HG03442 (cell line): ENCODE measurements at regions not wholly inside any gene's neighbourhood (a gene's known extent, or its start where the extent isn't known, plus 50 kb on each side); places are given as distances from the start of the nearest gene placed in this dataset.
"Not testable (repeated sequence)": the region's sequence is repeated elsewhere in the genome, so short reads cannot be mapped to it uniquely, and the experiment has no call there.

ENCODE experiments used
- ATAC-seq: cut with Tn5 transposase; IDR thresholded peaks from one replicate; pipeline ENCODE4 v1.9.1; 2021; ENCODE audit warnings: mild to moderate bottlenecking, moderate library complexity; ENCODE audit not compliant: unreplicated experiment

DNA sequence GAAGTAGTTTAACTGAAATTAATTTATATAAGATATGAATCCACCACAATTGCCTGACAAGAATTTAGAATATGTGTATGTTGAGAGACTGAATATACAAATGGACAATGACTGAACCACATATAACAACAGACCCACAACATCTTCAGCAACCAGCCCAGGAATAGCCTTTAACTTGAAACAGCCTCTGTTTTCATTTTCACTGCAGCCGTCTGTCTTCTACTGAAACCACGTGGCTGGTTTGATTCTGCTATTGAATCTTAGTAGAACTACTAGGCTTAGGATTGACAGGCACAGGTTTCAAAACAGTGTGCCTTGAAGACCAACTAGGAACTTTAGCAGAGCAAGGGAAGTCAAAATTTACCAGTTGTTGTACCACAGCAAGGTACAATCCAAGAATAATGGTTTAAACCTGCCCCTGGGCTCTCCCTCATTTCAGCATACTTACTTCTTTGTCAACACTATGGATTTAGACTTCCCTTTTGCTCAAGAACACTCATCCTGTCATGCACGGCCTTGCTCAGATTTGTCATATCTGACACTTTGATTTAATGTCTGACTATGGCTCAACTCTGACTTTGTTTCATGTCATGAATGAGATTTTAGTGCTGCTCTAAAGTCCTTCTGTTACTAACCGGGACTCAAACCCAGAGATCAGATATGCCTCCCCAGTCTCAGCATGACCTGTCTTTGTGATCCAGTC is 355.0 kb downstream of the KIF2B start:
- ATAC-seq = no peak

DNA sequence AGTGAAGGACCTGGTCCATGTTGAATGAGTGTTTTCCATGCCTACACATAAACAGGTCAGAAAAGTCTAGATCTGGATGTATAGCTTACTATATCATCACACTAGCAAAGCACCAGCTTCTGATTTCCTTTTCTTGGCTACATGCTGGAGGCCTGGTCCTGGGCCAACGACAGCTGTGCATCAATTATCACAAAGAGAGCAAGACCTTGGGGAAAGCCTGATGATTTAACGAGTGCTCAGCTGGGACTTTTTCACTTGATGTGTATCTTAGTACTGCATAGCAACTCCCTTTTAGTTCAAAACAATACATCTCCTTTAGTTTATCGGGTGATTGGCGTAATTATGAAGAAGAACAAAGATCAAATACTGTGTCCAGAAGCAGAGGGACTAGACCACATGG is 358.2 kb downstream of the KIF2B start:
- no peak for ATAC-seq

DNA sequence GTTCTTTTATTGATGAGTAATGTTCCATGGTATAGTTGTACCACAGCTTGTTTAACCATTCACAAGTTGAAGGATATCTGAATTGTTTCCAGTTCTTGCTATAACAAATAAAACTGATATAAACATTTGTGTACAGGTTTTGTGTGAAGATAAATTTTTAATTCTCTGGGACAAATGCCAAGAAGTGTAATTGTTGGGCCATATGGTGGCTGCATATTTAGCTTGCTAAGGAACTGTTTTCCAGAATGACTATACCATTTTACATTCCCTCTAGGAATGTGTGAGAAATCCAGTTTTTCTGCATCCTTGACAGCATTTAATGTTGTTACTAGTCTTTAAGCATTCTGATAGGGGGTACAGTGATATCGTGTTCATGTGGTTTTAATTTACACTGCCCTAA is 368.5 kb downstream of the KIF2B start:
- ATAC-seq = no peak

DNA sequence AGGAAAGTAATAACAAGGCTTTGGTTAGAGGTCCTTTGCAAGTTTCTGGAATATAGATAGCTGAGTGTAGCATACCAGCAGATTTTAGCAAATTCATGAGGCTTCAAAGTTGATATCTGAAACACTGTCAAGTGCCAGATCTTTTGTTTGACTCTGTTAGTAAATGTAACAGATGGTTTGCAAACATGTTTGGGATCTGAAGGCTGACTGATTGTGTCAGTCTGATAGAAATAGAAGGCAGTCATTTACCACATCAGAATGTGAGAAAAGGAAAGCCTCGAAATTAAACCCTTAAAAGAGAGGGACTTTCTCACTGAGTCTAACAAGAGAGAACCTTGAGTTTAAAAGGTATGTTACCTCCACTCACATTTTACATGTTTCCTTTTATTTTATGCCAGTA is 371.5 kb downstream of the KIF2B start:
- ATAC-seq = no peak

DNA sequence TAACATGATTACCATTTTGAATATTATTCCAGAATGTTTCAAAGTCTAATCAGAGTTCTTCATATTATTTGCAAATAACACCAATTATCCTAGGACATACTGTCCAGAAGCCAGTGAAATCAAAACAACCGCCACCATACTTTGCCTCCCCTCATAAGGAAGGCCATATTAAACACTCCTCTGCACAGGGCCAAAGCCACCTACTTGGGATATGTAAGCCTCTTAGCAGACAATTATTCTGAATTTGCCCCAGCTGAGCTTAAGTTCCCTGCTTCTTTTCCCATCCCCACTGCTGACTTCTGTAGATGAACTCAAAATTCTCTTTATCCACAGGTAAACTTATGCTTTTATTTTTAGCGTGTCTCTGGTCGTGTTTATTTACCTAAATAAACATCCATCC is 374.0 kb downstream of the KIF2B start:
- no peak for ATAC-seq

DNA sequence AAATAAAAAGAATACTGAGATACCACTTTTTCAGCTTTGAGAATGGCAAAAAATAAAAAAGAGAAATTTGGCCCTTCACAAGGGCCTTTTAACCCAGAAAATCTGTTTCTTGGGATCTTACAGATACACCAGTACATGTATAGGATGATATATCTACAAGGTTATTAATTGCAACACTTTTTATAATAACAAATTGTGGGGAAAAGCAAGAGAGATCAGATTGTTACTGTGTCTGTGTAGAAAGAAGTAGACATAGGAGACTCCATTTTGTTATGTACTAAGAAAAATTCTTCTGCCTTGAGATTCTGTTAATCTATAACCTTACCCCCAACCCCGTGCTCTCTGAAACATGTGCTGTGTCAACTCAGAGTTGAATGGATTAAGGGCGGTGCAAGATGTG is 378.7 kb downstream of the KIF2B start:
- ATAC-seq = not testable (repeated sequence)

DNA sequence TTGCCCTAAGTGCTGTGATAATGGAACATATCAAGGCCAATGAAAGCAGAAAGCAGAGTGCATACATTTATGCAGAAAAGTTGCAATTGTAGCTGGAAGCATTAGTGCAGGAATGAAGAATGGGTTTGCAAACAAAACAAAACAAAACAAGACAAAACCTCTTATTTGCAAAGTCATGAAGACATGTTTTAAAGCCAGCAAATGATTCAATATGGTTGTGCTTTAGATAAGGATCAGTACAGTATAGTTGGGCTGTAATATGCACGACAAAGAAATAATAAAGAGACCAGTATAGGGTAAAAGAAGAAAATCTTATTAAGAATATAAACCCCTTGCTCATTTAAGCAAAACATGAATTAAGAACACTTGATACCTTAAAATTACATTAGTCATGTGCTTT is 398.1 kb downstream of the KIF2B start:
- ATAC-seq = no peak

DNA sequence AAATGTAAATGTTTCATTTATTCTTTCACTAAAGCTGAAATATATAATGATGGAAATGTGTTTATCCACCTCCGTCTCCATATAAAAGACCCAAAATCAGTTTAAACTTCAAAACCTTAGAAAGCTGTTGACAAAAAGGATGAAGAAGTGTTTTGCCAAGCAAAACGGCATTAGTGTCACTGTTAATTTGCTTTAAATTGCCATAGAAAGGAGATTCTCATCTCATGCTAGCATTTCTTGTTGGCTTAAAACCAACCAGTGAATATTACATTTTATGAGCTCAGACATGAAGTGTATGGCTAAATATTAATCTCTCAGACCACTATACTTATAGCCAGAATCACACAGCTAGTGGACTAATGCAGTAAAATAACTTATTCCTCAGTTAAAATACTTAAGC is 398.8 kb downstream of the KIF2B start:
- ATAC-seq = no peak

DNA sequence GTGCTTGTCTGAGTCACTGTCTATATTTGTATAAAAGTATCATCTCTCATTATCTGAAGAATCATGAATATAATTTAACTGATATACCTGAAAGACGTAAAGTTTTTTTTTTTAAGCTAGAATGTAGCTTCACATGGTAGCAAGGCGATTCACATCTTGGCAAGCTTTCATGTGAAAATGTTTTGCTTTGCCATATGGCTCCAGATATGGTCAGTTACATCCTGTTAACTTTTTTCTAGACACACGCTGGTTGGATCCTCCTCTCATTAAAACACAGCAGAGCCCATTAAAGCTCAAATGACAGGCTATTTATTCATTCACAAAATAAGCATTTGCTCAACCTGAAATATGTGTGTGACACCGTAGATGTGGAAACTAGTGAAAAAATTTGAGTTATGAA is 412.8 kb downstream of the KIF2B start:
- ATAC-seq = no peak

DNA sequence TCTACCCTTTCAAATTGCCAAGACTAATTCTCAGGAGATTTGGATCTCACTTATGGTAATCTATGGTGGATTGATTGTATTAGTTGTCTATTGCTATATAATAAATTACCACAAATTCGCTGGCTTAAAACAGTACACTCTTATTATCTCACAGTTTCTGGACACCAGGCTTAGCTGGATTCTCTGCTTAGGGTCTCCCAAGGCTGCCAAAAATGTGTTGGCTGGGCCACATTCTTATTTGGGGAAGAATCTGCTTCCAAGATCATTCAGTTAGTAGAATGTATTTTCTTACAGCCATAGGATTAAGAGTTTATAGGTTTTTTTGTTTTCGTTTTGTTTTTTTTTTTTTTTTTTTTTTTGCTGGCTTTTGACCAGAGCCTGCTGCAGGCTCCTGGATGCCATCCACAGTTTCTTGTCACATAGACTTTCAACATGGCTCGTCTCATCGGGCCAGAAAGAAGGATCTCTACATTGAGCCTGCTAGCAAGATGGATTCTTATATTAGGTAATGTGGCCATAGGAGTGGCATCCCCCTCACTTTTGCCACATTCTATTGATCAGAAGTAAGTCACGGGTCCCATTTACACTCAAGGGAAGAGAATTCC is 415.3 kb downstream of the KIF2B start:
- no peak for ATAC-seq

DNA sequence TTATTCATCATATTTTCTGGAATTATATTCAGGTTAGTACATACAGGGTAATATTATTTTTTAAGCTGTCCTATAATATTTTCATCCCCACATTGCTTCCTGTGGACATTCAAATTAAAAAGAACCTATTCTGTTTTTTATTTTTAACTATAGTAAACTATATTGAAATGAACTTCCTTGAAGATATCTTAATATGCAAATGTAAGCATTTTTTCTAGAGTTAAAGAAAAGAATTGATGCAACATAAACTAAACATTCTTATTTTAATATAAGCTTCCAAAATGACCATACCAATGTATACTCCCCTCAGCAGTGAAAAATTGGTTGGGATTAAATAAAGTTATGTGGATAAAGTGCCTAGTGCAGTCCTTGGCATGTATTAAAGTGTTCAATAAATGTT is 416.6 kb downstream of the KIF2B start:
- ATAC-seq = no peak

DNA sequence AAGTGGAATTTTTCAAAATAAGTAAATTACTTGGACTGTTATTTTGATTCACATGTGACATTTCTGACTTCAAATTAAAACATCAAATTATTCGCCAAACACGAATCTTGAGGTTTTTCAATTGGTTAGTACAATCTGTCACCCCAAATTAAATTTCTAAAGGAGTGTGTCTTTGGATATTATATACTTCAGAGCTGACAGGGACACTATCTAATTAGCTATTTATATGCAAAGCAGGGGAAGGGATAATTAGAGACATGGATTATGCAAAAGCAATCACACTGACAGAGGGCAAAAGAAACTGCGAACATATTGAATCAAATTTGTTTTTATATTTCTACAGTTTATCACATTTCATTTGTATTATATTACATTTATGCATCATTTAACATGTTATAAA is 433.0 kb downstream of the KIF2B start:
- no peak for ATAC-seq

DNA sequence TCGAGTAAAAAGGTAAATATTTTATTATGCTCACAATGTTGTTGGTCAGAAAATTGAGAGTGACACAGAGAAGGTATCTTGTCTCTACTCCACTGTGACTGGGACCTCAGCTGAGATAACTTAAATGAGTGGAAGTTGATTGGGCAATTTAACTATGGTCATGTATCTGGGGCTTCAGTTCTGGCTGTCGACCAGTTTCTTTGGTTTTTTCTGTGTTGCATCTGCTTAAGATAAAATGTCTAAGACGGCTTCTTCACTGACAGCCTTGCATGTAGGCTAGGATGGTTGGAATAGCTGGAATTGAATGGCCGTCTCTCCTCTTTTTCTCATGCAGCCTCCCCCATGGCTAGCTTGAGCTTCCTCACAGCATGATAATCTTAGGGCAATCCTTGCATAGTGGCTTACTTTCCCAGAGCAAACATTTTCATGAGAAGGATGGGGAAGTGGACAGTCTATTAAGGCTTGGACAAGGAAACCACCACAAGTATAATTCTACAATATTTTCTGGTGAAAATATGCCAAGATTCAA is 433.7 kb downstream of the KIF2B start:
- ATAC-seq = no peak

DNA sequence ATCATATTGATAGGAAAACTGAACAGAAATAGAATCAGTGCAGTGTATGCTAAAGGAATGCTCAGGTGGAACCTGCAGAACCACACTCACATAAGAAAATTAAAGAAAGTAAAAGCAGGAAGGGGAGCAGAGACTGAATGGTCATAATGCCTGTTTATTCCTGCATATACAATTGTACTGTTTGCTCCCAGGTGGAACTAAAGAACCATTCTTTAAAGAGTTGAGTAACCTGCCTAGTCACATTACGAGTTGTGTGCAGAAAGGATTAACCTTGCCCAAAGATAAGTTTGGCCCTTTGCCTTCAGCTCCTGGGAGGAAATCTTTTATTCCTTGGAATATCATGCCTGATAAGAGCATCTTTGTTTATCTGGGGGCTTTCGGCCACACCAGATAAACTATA is 434.7 kb downstream of the KIF2B start:
- no peak for ATAC-seq

DNA sequence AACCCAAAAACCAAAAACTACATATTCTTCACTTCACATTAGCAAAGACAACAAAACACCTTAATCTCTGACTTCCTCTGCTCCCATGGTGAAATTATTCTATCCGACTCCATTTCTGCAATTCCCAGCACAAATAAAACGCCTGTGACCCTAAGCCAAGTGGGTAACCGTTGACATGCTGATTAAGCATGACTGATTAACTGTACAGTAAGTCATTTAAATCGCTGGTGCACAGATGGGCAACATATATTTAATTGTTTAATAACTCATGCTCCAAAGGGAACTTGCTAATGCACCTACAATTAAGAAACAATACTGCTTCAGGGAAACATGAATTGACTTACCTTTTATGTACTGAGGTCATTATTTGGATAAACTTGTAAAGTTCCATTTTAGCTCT is 436.7 kb downstream of the KIF2B start:
- no peak for ATAC-seq

DNA sequence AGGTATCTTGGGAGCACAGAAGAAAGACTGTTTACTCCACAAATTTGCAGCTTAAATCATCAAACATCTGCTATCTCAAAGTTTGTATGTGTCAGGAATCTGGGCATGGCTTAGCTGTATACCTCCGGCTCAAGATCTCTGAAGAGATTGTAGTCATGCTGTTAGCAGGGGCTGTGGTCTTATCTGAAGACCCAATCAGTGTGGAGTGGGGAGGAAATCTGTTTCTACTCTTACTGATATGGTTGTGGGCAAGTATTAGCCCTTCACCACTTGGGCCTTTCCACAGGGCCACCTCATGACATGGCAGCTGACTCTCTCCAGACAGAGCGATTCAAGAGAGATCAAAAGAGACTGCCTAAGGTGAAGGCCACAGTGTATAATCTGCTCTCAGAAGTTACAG is 438.7 kb downstream of the KIF2B start:
- ATAC-seq = no peak

DNA sequence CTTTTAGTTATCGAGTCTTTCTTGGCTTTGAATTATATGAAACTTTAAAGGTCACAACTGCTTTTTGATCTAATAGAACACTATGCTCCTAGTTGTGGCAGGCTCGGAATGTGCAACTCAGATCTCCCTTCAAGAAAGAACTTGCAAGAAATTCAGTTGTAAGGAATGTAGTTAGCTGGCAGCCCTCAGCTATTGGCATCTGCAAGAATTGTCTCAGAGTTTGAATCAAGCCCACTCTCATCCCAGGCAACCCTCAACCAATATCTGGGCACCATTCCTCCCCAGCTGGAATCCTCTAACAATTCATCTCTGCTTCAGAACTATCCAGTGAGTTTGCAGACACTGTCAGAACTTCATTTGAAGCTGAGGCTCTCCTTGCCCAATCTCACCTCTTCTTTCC is 447.2 kb downstream of the KIF2B start:
- no peak for ATAC-seq

DNA sequence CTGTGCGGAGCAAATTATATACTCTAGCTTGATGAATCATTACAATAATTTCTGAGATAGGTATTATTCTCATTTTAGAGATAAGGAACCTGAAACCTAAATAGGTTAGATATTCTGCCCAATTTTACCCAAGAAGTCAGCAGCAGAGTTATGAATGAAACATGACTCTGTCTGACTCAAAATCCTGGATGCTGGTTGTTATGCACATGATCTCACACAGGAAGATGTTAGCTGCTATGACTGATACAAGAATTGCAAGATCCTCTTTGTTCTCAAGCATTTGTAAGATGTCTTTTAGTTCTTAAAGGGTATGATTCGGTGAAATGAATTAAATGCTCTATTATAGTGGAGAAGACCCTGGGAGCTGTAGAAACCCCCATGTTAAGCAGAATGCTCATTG is 447.8 kb downstream of the KIF2B start:
- ATAC-seq = no peak

DNA sequence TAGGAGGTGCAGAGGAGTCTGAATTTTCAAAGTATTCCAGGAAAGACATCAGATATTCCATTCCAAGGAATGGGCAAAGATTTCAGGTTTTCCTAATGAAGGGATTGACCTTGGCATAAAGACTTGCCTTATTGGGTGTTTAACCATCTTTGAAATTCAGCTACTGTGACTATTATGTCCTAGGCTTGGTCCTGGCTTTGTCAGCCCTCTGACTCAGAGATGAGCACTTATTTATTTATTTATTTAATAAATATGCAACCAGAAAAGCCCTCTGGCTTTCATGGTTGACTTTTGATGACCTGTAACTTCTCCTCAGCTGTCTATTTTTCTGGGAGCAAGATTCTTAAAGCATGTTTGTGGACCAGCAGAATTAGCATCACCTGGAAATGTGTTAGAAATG is 455.1 kb downstream of the KIF2B start:
- no peak for ATAC-seq

DNA sequence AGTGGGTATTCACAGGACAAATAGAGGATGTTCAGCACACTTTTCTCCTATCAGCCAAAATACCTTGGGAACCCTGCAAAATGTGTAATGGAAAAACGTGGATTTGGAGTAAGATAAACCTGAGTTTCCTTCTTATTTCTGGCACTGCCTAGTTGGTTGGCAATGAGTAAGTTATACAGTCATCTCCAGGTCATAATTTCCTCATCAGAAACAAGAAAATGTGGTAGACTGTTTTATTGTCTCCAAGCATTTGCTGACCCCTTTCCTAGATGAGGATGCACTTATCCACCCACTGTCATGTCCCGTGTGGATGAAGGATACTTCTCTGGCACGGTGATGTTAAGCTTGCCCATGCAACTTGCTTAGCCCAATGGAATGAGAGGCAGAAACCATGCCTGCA is 458.0 kb downstream of the KIF2B start:
- no peak for ATAC-seq

DNA sequence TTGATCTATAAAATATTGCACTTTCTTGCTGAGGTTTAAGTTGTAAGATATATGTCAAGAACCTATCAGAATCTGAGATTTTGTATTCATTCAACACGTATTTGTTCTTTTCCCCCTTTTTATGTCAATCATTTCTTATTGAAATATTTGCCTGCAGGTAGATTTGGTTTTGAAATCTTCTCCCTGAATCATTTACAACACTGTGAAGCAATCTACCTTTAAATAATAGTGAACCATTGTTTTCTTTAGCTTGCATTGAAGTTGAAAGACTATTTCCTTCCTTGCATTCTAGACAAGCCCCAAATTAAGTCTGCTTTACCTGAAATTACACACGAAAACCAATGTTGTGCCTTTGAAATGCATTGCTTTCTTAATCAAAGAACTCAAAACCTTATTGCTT is 460.2 kb downstream of the KIF2B start:
- no peak for ATAC-seq

DNA sequence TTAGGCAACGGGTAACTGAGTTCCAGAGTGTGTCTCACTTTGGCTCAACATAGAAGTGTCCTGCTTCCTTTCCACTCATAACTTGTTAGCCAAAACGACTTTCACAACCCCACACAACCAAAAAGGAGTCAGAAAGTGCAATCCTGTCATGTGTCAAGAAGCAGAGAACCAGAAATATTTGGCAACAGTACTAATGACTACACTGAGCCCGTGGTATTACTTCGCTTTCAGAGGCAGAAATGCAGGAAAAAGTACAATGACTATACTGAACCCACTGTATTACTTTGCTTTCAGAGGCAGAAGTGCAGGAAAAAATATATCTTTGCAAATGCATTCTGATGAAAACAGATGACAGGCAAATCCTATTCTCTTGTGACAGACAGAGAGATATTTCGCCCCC is 484.6 kb downstream of the KIF2B start:
- ATAC-seq = no peak

DNA sequence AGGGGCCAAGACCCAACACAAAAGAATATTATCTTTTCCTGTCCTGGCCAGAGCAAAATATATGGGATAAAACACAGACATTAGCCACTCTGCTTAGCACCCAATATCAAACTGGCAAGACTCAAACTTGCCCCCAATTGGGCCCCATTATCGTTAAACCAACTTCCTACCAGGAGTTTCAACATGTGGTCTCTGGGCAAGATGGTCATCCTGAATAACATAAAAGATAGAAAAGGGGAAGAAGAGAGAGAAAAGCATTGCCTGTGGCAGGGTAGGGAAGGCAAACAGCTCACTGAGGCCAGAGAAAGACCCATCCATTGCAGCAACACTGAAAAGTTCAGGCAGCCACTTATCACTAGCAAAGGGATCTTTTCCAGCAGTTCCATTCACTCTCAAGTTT is 502.1 kb downstream of the KIF2B start:
- no peak for ATAC-seq
